ENCODE measurements at regions not wholly inside any gene's neighbourhood (a gene's known extent, or its start where the extent isn't known, plus 50 kb on each side); places are given as distances from the start of the nearest gene placed in this dataset.

DNA sequence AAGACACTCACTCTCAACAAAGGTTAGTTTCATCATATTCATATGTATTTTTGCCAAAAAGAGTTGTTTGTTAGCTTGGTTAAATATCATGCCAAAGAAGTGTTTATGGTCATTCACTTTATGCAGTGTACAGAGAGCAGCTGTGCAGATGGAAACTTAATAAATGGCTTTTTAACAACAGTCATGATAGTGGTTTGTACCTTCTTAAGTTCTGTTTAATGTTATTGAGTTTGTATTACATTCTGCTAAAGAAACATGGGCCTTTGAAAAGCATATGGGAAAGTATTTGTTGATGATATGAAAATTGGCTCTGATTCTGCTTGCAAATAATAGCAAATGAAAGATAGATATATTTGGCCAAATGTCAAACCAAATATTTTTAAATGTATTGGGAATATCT is 607.3 kb downstream of the NCAM2 start:
- Mint-ChIP-seq H3K27ac (no peak overlapping the region), H3K4me3 (no peak overlapping the region), H3K36me3 (no peaks in the 10 kb centered on the region), H3K27me3 (no peaks in the 10 kb centered on the region), H3K4me1 (no peaks in the 10 kb centered on the region), H3K9me3 (peaks cover 0 to 4% (median 2%) of the 10 kb centered on the region in 7 donors)
- ATAC-seq (ENCODE audit: low read depth in 2 of 2) (no peak), DNase-seq (no peak)

DNA sequence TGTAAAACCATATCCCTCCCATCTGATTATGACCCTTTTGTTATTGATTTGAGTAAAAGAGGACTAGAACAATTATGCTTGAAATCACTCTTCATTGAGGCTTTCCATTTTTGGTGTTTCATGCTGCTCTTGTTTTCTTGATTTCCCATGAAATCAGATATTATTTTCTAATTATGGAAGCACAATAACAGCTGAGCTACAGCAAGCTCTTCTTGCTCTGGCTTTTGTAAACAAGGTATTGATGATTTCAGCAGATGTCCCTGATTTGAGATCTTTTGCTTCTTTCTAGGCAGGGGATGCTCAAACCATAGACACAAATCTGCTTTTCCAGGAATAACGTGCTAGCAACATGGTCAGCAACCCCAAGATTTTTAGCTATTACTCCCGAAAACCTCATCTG is 607.8 kb downstream of the NCAM2 start:
- H3K4me3 Mint-ChIP-seq = no peak overlapping the region
- no peak overlapping the region for H3K27ac Mint-ChIP-seq
- ATAC-seq (ENCODE audit: low read depth in 2 of 2) (no peak), DNase-seq (no peak)
- H3K36me3 Mint-ChIP-seq = no peaks in the 10 kb centered on the region
- no peaks in the 10 kb centered on the region for H3K4me1 Mint-ChIP-seq
- H3K9me3 Mint-ChIP-seq = peaks cover 0 to 4% (median 2%) of the 10 kb centered on the region in 7 donors
- no peaks in the 10 kb centered on the region for H3K27me3 Mint-ChIP-seq

DNA sequence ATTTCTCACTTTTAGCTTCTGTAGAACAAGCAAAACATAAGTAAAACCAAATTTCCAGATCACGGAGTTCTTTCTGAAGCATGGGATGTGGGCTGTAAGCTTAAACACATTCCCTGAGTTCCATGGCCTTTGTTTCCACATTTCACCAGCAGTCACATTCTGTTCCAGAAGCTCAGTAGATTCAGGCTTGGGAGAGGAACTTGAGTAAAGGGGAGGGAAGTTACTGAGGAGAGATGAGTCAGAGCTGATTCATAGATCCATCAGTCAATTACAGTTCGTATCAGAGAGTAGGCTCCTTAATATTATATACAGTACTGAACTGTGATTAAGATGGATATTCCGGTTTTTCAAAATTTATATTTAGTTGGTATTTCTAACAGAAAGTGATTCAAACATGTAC is 614.3 kb downstream of the NCAM2 start:
- no peak for ATAC-seq (ENCODE audit: low read depth in 2 of 2)
- Mint-ChIP-seq H3K36me3 (no peaks in the 10 kb centered on the region), H3K9me3 (peaks cover 0 to 2% (median 0%) of the 10 kb centered on the region in 7 donors)

DNA sequence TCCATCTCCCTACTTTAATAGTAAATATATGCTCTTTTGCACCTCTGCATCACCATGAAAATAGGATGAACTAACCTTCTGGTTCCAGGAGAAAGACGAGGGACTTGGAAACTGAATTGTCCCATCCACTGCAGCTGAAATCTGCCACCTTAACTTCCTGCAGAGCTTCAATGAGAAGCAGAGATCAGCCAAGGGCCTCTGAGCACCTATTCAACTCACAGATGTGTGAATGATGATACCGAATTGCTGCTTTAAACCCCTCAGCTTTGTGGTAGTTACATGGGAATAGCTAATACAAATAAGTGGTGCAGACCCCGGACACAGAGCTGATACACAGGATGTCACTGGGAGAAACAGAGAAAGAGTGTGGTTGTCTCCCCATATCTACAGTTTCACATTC is 616.8 kb downstream of the NCAM2 start:
- Mint-ChIP-seq H3K4me1 (no peaks in the 10 kb centered on the region), H3K4me3 (peak overlapping the region in 1 of 8 donors; percentile 36), H3K9me3 (peaks cover 0 to 7% (median 0%) of the 10 kb centered on the region in 7 donors), H3K27me3 (no peaks in the 10 kb centered on the region), H3K36me3 (no peaks in the 10 kb centered on the region), H3K27ac (no peak overlapping the region)
- ATAC-seq (ENCODE audit: low read depth in 2 of 2) (no peak), DNase-seq (no peak)

More for the DNA sequence above, 614.3 kb downstream of the NCAM2 start:
- Mint-ChIP-seq H3K27ac (no peak overlapping the region), H3K4me1 (no peaks in the 10 kb centered on the region), H3K27me3 (no peaks in the 10 kb centered on the region), H3K4me3 (no peak overlapping the region)
- DNase-seq = no peak

DNA sequence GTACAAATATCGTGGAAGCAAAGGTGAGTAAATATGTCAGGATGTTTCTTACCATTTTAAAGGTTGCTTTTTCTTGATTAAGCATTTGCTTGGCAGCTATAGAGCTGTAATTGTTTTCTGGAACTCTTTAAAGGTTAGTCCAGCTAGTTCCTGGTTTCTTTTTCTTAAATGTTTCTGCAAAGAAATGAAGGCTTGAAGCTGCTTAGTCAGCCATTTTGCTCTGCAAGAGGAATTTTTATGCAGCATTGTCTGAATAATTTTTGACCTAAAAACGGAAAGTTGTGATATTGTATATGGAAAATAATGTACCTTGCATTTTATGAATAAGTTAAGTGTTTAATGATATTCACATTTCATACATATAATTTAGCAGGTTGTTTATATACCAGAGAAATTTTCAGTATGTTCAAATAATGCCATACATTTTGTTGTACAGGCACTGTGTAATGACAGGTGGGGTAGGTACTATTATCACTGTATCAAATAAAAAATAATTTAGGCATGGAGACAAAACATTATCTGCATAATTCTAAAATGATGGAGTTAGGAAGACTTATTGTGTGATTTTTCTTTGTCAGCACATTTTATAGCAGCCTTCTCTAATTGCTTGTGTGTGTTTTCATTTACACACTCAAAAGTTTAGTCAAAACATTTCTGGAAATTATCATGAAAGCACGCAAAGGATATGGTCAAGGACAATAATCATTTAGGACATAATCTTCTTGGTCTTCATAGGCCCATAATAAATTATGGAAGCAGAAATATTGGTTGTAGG is 624.4 kb downstream of the NCAM2 start:
- Mint-ChIP-seq H3K27me3 (no peaks in the 10 kb centered on the region), H3K4me1 (no peaks in the 10 kb centered on the region), H3K4me3 (no peak overlapping the region), H3K36me3 (no peaks in the 10 kb centered on the region), H3K27ac (no peak overlapping the region), H3K9me3 (peaks cover 0 to 8% (median 0%) of the 10 kb centered on the region in 7 donors)
- DNase-seq (no peak), ATAC-seq (ENCODE audit: low read depth in 2 of 2) (no peak)

DNA sequence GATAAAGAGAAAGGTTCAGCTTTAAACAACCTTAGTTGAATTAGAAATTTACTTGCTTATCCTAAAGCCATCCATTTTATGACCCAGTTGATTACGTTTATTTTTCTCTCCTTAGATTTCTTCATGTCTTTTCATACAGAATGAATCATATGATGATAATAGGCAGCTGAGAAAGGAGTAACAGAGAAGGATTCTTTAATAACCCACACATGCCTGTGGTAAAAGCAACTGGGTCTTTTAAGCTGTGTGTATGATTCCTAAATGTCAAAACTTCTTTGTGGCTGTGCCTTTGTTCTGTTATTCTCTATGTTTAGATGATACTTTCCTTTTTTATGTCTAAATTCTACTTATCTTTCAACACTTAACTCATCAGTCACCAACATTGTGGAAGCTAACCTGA is 626.5 kb downstream of the NCAM2 start:
- Mint-ChIP-seq H3K4me3 (no peak overlapping the region), H3K27ac (peak overlapping the region in 1 of 6 donors; percentile 11), H3K27me3 (no peaks in the 10 kb centered on the region), H3K4me1 (no peaks in the 10 kb centered on the region), H3K36me3 (no peaks in the 10 kb centered on the region), H3K9me3 (peaks cover 0 to 15% (median 0%) of the 10 kb centered on the region in 7 donors)
- DNase-seq (no peak), ATAC-seq (ENCODE audit: low read depth in 2 of 2) (no peak)

DNA sequence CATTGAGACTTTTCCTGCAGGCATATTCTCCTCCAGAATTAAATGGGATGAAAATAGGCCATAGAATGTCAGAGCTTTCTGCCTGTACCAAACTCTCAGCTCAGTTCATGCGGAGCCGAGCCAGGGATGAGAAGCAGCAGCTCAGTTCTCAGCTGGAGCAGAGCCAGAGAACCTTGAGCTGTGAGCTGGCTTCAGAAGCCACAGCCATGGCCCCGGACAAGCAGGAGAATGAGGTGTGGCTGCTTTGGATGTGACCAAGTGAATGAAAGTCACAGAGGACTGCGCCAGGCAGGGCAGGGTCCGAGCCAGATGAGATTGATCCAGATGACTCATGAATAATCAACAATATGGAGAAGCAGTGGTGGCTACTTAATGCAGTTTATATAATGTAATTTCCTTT is 633.8 kb downstream of the NCAM2 start:
- Mint-ChIP-seq H3K27me3 (no peaks in the 10 kb centered on the region), H3K4me3 (no peak overlapping the region), H3K9me3 (peaks cover 0 to 14% (median 6%) of the 10 kb centered on the region in 7 donors), H3K27ac (no peak overlapping the region), H3K36me3 (no peaks in the 10 kb centered on the region), H3K4me1 (no peaks in the 10 kb centered on the region)
- ATAC-seq (ENCODE audit: low read depth in 2 of 2) (no peak), DNase-seq (no peak)

DNA sequence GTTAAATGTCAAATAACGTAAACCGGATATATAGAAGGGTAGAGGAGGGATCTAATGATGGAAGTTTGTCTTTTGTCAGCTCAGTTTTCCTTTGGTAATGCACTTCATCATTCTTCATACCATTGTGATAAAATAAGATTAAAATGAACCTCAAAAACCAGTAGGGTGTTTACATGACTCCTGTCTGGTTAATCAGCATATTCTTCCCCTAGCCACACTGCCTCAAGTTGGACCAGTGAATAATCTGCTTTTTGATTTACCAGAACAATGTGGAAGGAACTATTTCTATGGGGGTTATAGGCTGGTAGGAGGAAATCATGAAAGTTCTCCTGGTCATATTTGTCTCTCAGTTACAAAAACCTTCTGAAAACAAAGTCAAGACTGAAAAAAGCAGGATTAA is 634.7 kb downstream of the NCAM2 start:
- no peak for DNase-seq
- H3K36me3 Mint-ChIP-seq = no peaks in the 10 kb centered on the region
- H3K27me3 Mint-ChIP-seq = no peaks in the 10 kb centered on the region
- H3K4me1 Mint-ChIP-seq = no peaks in the 10 kb centered on the region
- no peak overlapping the region for H3K4me3 Mint-ChIP-seq
- H3K27ac Mint-ChIP-seq = no peak overlapping the region
- no peak for ATAC-seq (ENCODE audit: low read depth in 2 of 2)
- peaks cover 0 to 19% (median 6%) of the 10 kb centered on the region in 7 donors for H3K9me3 Mint-ChIP-seq

DNA sequence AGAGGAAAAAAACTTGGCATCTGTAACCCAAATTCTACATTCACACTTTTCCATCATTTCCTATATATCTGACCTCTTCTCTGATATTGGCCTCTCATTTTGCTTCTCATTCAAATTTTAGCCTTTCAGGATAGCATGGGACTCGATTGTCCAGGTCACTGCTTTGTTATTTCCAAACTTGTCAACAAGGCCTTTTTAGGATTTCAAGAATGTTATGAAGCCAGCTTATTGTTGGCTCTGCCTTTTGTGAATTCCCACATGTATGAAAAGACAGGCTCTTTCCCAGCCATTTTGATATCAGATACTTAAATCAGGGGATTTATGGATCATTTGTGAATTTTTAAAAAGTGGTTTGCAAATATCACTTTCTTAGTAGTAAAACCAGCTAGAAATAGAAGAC is 663.5 kb downstream of the NCAM2 start:
- Mint-ChIP-seq H3K27me3 (no peaks in the 10 kb centered on the region), H3K4me1 (no peaks in the 10 kb centered on the region), H3K4me3 (no peak overlapping the region), H3K27ac (no peak overlapping the region), H3K9me3 (peaks cover 0 to 4% (median 2%) of the 10 kb centered on the region in 7 donors), H3K36me3 (no peaks in the 10 kb centered on the region)
- ATAC-seq (ENCODE audit: low read depth in 2 of 2) = no peak
- no peak for DNase-seq

DNA sequence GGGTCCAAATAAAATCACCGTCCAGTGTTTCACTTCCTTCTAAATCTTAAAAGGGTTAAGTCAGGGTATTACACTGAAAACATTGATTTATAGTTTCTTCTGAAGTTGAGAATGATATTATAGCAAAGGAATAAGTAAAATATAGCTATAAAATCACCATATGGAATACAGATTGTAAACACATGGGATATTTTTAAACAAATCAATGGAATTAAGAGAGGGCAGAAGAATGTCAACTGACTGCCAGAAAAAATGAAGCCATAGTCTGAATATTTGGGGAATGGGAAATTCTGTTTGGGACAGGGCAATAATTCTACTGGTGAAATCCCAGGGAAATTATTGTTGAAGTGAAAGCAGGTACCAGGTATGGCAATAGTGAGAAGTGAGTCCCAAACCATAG is 664.6 kb downstream of the NCAM2 start:
- Mint-ChIP-seq H3K27me3 (no peaks in the 10 kb centered on the region), H3K4me3 (no peak overlapping the region), H3K27ac (no peak overlapping the region), H3K9me3 (peaks cover 0 to 4% (median 2%) of the 10 kb centered on the region in 7 donors), H3K36me3 (no peaks in the 10 kb centered on the region), H3K4me1 (no peaks in the 10 kb centered on the region)
- DNase-seq (no peak), ATAC-seq (ENCODE audit: low read depth in 2 of 2) (no peak)

DNA sequence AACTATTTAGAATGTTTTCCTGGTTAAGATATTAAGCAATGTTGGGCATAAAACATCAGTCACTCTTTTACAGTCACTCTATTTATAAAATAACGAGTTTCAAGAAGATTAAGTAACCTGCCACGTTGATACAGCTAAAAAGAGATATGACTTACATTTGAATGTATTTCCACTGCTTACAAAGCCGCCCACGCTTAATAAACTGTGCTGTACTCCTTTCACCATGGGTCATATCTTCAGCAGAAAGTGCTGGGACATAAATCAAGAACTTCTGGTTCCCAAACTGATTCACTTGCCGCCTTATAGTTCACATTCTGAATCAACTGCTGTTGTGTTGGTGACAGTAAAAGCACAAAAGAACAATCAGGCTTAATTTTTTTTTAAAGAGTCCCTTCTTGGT is 666.7 kb downstream of the NCAM2 start:
- no peak for ATAC-seq (ENCODE audit: low read depth in 2 of 2)
- H3K4me3 Mint-ChIP-seq = no peak overlapping the region
- H3K4me1 Mint-ChIP-seq = no peaks in the 10 kb centered on the region
- peaks cover 0 to 6% (median 2%) of the 10 kb centered on the region in 7 donors for H3K9me3 Mint-ChIP-seq
- no peaks in the 10 kb centered on the region for H3K27me3 Mint-ChIP-seq
- no peak overlapping the region for H3K27ac Mint-ChIP-seq
- DNase-seq = no peak
- H3K36me3 Mint-ChIP-seq = no peaks in the 10 kb centered on the region

DNA sequence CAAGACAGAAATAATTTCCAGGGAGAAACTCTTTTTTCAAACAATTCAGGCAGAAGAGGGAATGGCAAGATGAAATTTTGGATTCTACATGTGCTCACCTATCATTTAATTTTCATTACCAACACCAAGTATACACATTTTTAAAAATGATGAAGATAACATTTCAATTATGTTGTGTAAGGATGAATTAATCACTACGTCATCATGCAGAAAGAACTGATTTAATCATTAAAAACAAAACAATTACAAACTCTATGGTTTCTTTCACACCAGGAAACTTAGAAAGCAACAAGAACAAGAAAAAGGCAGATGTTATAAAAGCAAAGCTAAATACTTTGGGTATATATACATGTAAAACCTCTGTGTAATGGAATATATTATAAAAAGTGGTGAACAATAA is 668.5 kb downstream of the NCAM2 start:
- DNase-seq (no peak), ATAC-seq (ENCODE audit: low read depth in 2 of 2) (no peak)
- no peaks in the 10 kb centered on the region for H3K27me3 Mint-ChIP-seq
- no peaks in the 10 kb centered on the region for H3K36me3 Mint-ChIP-seq
- H3K4me1 Mint-ChIP-seq = no peaks in the 10 kb centered on the region
- no peak overlapping the region for H3K4me3 Mint-ChIP-seq
- no peak overlapping the region for H3K27ac Mint-ChIP-seq
- H3K9me3 Mint-ChIP-seq = peaks cover 0 to 6% (median 2%) of the 10 kb centered on the region in 7 donors

DNA sequence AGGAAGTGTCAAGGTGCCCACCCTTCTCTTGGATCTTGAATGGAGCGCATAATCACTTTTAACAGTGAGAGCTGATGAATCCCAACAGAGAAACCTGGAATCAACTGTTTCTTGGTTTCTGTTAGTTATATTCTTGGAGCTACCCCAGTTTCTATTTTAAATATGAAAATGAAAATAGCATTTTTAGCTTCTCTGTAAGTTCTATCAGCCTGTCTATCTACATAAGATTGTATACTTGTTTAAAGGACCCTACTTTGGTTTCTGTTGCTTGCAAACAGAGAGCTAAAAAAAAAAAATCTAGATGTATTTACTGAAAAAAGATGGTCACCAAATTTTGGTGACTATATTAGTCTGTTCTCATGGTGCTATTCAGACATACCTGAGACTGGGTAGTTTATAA is 670.0 kb downstream of the NCAM2 start:
- Mint-ChIP-seq H3K4me3 (no peak overlapping the region), H3K36me3 (no peaks in the 10 kb centered on the region), H3K9me3 (peaks cover 0 to 6% (median 0%) of the 10 kb centered on the region in 7 donors), H3K27me3 (no peaks in the 10 kb centered on the region), H3K27ac (no peak overlapping the region), H3K4me1 (no peaks in the 10 kb centered on the region)
- DNase-seq = no peak
- no peak for ATAC-seq (ENCODE audit: low read depth in 2 of 2)

DNA sequence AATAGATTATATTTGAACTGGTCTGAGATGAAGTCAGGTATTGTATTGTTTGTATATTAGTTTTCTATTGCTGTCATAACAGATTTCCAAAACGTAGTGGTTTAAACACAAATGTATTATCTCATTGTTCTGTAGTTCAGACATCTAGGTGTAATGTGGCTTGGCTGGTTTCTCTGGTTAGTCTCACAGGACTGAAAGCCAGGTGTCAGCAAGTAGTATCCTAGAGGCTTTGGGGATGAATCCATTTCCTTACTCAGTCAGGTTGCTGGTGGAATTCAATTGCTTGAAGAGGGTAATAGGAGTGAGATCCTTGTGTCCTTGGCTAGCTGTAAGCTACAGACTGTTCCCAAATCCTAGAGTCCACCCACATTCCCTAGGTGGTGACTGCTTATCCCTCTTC is 675.8 kb downstream of the NCAM2 start:
- H3K27me3 Mint-ChIP-seq = no peaks in the 10 kb centered on the region

More for the DNA sequence above, 675.8 kb downstream of the NCAM2 start:
- ATAC-seq (ENCODE audit: low read depth in 2 of 2) (no peak), DNase-seq (no peak)
- H3K4me1 Mint-ChIP-seq = no peaks in the 10 kb centered on the region
- H3K9me3 Mint-ChIP-seq = peaks cover 4 to 13% (median 6%) of the 10 kb centered on the region in 7 donors
- H3K4me3 Mint-ChIP-seq = no peak overlapping the region
- no peak overlapping the region for H3K27ac Mint-ChIP-seq
- H3K36me3 Mint-ChIP-seq = no peaks in the 10 kb centered on the region
